GM12878 (cell line): ENCODE measurements at regions not wholly inside any gene's neighbourhood (a gene's known extent, or its start where the extent isn't known, plus 50 kb on each side); places are given as distances from the start of the nearest gene placed in this dataset.

Experiments used
- ATAC-seq: fragments of 200-7000 bp; cut with Tn5 transposase; 3 replicates; pipeline ENCODE4 v1.9.1; 2020; ENCODE audit warnings: mild to moderate bottlenecking, moderate library complexity
- BruUV-seq: library from RNA; stranded (reverse); fragments of 400-500 nt; replicated peaks from 2 replicates; lab custom pipeline; 2021; lab: Mats Ljungman, UMichigan
- CTCF ChIA-PET: fragments of 300-600 bp; sonication (Branson Sonifier 250); formaldehyde crosslinking; extraction: SDS; loops from one replicate; lab custom pipeline; 2021; ENCODE audit warnings: inconsistent platforms; lab: Yijun Ruan, JAX
- POLR2A ChIA-PET: fragments of 350-600 bp; formaldehyde crosslinking; extraction: SDS; loops from one replicate; lab custom pipeline; 2021; ENCODE audit warnings: inconsistent platforms; lab: Charles Lee
- RAD21 ChIA-PET: fragments of 300-600 bp; sonication (Branson Sonifier 250); formaldehyde crosslinking; loops from one replicate; lab custom pipeline; 2023; ENCODE audit warnings: antibody characterized with exemption; ENCODE audit not compliant: unreplicated experiment; lab: Charles Lee
- SMC1A ChIA-PET: fragments of 300-600 bp; sonication (Branson Sonifier 250); formaldehyde crosslinking; loops from one replicate; lab custom pipeline; 2023; ENCODE audit not compliant: unreplicated experiment, uncharacterized antibody; lab: Charles Lee
- DNase-seq: peaks from one replicate; pipeline ENCODE4 v3.0.0-alpha.2; 2011; ENCODE audit warnings: low read depth, low spot score
- FAIRE-seq: peaks from 3 replicates; lab custom pipeline; 2011; peaks lifted over from hg19 to GRCh38; lab: Jason Lieb, UNC
- H2AFZ ChIP-seq: 2 replicates; pipeline ENCODE4 v1.6.0; 2011; ENCODE audit warnings: low read depth, low read length, control low read depth; ENCODE audit not compliant: control insufficient read depth
- H3K27ac ChIP-seq: 2 replicates; pipeline ENCODE4 v1.5.1; 2011; ENCODE audit warnings: control low read depth; ENCODE audit not compliant: control insufficient read depth, insufficient read depth
- H3K27me3 ChIP-seq, 2 experiments: replicated peaks in 1 of 2; 2 replicates each; pipeline versions ENCODE4 v1.6.0 to v1.6.1; 2011; ENCODE audit warnings: low read length in 1 of 2; ENCODE audit not compliant: control insufficient read depth in 2 of 2, insufficient read depth in 2 of 2
- H3K36me3 ChIP-seq, 2 experiments: 2 replicates each; pipeline ENCODE4 v1.5.1; 2011; ENCODE audit warnings: low read length in 1 of 2; ENCODE audit not compliant: control insufficient read depth in 2 of 2, insufficient read depth in 2 of 2
- H3K4me1 ChIP-seq: 2 replicates; pipeline ENCODE4 v1.6.1; 2011; ENCODE audit warnings: mild to moderate bottlenecking, low read length, moderate library complexity, mixed read lengths; ENCODE audit not compliant: control insufficient read depth, insufficient read depth
- H3K4me2 ChIP-seq: 2 replicates; pipeline ENCODE4 v1.6.0; 2011; ENCODE audit warnings: control low read depth; ENCODE audit not compliant: control insufficient read depth, insufficient read depth
- H3K4me3 ChIP-seq: fragments of 200-600 bp; sonication (generic); 2 replicates; pipeline ENCODE4 v1.5.1; 2016
- H3K79me2 ChIP-seq: 2 replicates; pipeline ENCODE4 v1.6.0; 2011; ENCODE audit warnings: low read length; ENCODE audit not compliant: control insufficient read depth, insufficient read depth
- H3K9ac ChIP-seq: 2 replicates; pipeline ENCODE4 v1.8.0; 2011; ENCODE audit warnings: low read length, control low read depth, mixed read lengths; ENCODE audit not compliant: control insufficient read depth, insufficient read depth
- H3K9me3 ChIP-seq: replicated peaks from 3 replicates; pipeline ENCODE4 v1.5.1; 2011; ENCODE audit warnings: mild to moderate bottlenecking, low read length; ENCODE audit not compliant: control insufficient read depth, insufficient read depth
- H4K20me1 ChIP-seq: 2 replicates; pipeline ENCODE4 v1.6.0; 2011; ENCODE audit not compliant: control insufficient read depth, insufficient read depth
- ATF7 ChIP-seq: fragments of 450-650 bp; IDR thresholded peaks from 2 replicates; pipeline ENCODE4 v1.6.1; 2016; ENCODE audit warnings: low read depth, mild to moderate bottlenecking
- BACH1 ChIP-seq: fragments of 450-650 bp; IDR thresholded peaks from 2 replicates; pipeline ENCODE4 v1.6.1; 2017; ENCODE audit warnings: mild to moderate bottlenecking, borderline replicate concordance
- GABPA ChIP-seq: IDR thresholded peaks from 2 replicates; pipeline ENCODE4 v1.6.1; 2014; ENCODE audit warnings: antibody characterized with exemption, low read depth, mild to moderate bottlenecking, inconsistent platforms
- MYB ChIP-seq: fragments of 150-350 bp; IDR thresholded peaks from 2 replicates; pipeline ENCODE4 v1.6.1; 2014; ENCODE audit warnings: mild to moderate bottlenecking, low read depth, low read length, borderline replicate concordance
- RFX5 ChIP-seq: IDR thresholded peaks from 2 replicates; pipeline ENCODE4 v1.6.1; 2011; ENCODE audit warnings: low read depth, low read length, improper control_type of control experiment
- SP1 ChIP-seq: IDR thresholded peaks from one replicate; pipeline ENCODE4 v1.6.1; 2011; ENCODE audit warnings: low read depth, low read length
- STAT1 ChIP-seq: fragments of 450-650 bp; conservative IDR thresholded peaks from 2 replicates; pipeline ENCODE4 v1.6.1; 2014; ENCODE audit warnings: antibody characterized with exemption, mild to moderate bottlenecking
- WGBS: methylation state at CpG from one replicate; pipeline ENCODE4 v1.1.6; 2016; ENCODE audit warnings: low lambda C conversion rate; ENCODE audit not compliant: insufficient replicate concordance, insufficient coverage; ENCODE audit errors: missing lambda C conversion rate; 5-methylcytosine and 5-hydroxymethylcytosine counted together
- in situ Hi-C: fragments of 300-500 bp; cut with MboI; formaldehyde crosslinking; loops from 9 replicates; pipeline ENCODE4 v1.14.3; 2018; ENCODE audit warnings: mixed read lengths
- intact Hi-C: fragments of 100-400 bp; cut with micrococcal nuclease; formaldehyde crosslinking; loops from one replicate; pipeline ENCODE4 v1.14.2; 2022; ENCODE audit not compliant: unreplicated experiment
- TF ChIP-seq, protein P1 (sequence below): IDR thresholded peaks from 2 replicates; pipeline ENCODE4 v1.6.1; 2012; ENCODE audit warnings: low read depth, low read length, improper control_type of control experiment
- TF ChIP-seq, protein P2 (sequence below): fragments of 450-650 bp; IDR thresholded peaks from 2 replicates; pipeline ENCODE4 v1.6.1; 2017; ENCODE audit warnings: mild to moderate bottlenecking, moderate library complexity

DNA sequence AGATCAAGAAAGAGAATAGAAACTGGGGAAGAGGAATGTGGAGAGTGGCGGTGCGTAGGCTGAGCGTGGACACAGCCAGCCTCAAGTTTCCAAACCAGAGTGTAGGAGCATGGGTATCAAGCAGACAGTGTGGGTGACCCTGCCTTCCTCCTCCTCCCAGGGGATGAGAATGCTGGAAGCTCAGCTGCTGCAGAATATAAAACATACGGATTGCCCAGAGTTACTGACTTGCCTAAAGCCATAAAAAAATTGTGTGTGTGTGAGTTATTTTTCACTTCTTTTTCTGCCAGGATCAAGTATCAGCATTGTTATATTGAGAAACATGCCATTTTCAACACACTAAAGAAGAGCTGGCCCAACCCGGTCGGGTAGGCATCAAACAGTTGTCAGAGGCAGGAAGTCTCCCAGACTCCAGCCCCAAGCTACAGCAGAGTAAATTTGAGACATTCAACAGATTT is 333.3 kb upstream of the ACVR2A start:
- no peaks in the 10 kb centered on the region for H3K36me3 ChIP-seq
- no peaks in the 10 kb centered on the region for H3K79me2 ChIP-seq
- in situ Hi-C loops (no loop called here), intact Hi-C loops (no loop called here)
- H3K4me2 ChIP-seq, result no peak overlapping the region
- CTCF ChIA-PET, result interaction anchor here (1.7 kb wide), 1 partner anchor 10 kb away, joined by 3 read pairs; no protein-coding TSS in a partner anchor
- no peak overlapping the region for H2AFZ ChIP-seq
- no peaks in the 10 kb centered on the region for H4K20me1 ChIP-seq
- no peaks in the 10 kb centered on the region for H3K4me1 ChIP-seq
- no peak overlapping the region for H3K9ac ChIP-seq
- no peak overlapping the region for H3K27ac ChIP-seq
- FAIRE-seq (no peak), DNase-seq (no peak), ATAC-seq (peak; percentile 27; the same call in 1 of the 3 replicates)
- POLR2A ChIA-PET, result no interaction called here
- no TSS peak for BruUV-seq
- WGBS, result 60% methylated on average over 6 of the region's 6 CpGs
- no peaks in the 10 kb centered on the region for H3K27me3 ChIP-seq
- SMC1A ChIA-PET, result no interaction called here
- no peak for TF ChIP-seq RFX5
- TF ChIP-seq GABPA, result no peak
- TF ChIP-seq SP1, result no peak
- no peak for TF ChIP-seq MYB
- no peak for TF ChIP-seq BACH1
- TF ChIP-seq, protein P1, sequence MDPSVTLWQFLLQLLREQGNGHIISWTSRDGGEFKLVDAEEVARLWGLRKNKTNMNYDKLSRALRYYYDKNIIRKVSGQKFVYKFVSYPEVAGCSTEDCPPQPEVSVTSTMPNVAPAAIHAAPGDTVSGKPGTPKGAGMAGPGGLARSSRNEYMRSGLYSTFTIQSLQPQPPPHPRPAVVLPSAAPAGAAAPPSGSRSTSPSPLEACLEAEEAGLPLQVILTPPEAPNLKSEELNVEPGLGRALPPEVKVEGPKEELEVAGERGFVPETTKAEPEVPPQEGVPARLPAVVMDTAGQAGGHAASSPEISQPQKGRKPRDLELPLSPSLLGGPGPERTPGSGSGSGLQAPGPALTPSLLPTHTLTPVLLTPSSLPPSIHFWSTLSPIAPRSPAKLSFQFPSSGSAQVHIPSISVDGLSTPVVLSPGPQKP, result no peak
- TF ChIP-seq STAT1, result no peak
- TF ChIP-seq ATF7, result no peak
- TF ChIP-seq, protein P2, sequence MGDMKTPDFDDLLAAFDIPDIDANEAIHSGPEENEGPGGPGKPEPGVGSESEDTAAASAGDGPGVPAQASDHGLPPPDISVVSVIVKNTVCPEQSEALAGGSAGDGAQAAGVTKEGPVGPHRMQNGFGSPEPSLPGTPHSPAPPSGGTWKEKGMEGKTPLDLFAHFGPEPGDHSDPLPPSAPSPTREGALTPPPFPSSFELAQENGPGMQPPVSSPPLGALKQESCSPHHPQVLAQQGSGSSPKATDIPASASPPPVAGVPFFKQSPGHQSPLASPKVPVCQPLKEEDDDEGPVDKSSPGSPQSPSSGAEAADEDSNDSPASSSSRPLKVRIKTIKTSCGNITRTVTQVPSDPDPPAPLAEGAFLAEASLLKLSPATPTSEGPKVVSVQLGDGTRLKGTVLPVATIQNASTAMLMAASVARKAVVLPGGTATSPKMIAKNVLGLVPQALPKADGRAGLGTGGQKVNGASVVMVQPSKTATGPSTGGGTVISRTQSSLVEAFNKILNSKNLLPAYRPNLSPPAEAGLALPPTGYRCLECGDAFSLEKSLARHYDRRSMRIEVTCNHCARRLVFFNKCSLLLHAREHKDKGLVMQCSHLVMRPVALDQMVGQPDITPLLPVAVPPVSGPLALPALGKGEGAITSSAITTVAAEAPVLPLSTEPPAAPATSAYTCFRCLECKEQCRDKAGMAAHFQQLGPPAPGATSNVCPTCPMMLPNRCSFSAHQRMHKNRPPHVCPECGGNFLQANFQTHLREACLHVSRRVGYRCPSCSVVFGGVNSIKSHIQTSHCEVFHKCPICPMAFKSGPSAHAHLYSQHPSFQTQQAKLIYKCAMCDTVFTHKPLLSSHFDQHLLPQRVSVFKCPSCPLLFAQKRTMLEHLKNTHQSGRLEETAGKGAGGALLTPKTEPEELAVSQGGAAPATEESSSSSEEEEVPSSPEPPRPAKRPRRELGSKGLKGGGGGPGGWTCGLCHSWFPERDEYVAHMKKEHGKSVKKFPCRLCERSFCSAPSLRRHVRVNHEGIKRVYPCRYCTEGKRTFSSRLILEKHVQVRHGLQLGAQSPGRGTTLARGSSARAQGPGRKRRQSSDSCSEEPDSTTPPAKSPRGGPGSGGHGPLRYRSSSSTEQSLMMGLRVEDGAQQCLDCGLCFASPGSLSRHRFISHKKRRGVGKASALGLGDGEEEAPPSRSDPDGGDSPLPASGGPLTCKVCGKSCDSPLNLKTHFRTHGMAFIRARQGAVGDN, result no peak
- RAD21 ChIA-PET, result no interaction called here
- H3K4me3 ChIP-seq, result no peak overlapping the region
- H3K9me3 ChIP-seq, result no peaks in the 10 kb centered on the region; the same call in 1 of the 3 replicates
